Neural cell (in vitro differentiated cells): ENCODE measurements at regions not wholly inside any gene's neighbourhood (a gene's known extent, or its start where the extent isn't known, plus 50 kb on each side); places are given as distances from the start of the nearest gene placed in this dataset.

ENCODE experiments used
- CTCF ChIP-seq: fragments of 450-650 bp; IDR thresholded peaks from 2 replicates; pipeline ENCODE4 v1.5.1; 2014; ENCODE audit warnings: antibody characterized with exemption, mild to moderate bottlenecking, moderate library complexity; ENCODE audit not compliant: poor library complexity, severe bottlenecking
- EP300 ChIP-seq: fragments of 450-650 bp; conservative IDR thresholded peaks from 2 replicates; pipeline ENCODE4 v1.6.1; 2014; ENCODE audit warnings: antibody characterized with exemption, mild to moderate bottlenecking, moderate library complexity; ENCODE audit not compliant: poor library complexity, severe bottlenecking
- POLR2AphosphoS5 ChIP-seq: IDR thresholded peaks from 2 replicates; pipeline ENCODE4 v1.6.1; 2012
- RAD21 ChIP-seq: fragments of 450-650 bp; conservative IDR thresholded peaks from 2 replicates; pipeline ENCODE4 v1.6.1; 2014; ENCODE audit warnings: antibody characterized with exemption, mild to moderate bottlenecking, moderate library complexity
- REST ChIP-seq: IDR thresholded peaks from 2 replicates; pipeline ENCODE4 v1.6.1; 2012; ENCODE audit warnings: borderline replicate concordance

- TF ChIP-seq CTCF (no peak), EP300 (no peak), REST (no peak), POLR2AphosphoS5 (no peak), RAD21 (no peak)
Observed at GRCh38 chr21:16389643-16390042, 659.9 kb downstream of the USP25 start.
